Stimulated activated naive CD8-positive, alpha-beta T cell treated with anti-CD3 and anti-CD28 coated beads, Interleukin-15, amount 100 ng/mL, for 72 hours (primary cell): ENCODE measurements at regions not wholly inside any gene's neighbourhood (a gene's known extent, or its start where the extent isn't known, plus 50 kb on each side); places are given as distances from the start of the nearest gene placed in this dataset.
"Not testable (repeated sequence)": the region's sequence is repeated elsewhere in the genome, so short reads cannot be mapped to it uniquely, and the experiment has no call there.

Source experiments
- ATAC-seq: fragments of 150-1000 bp; cut with Tn5 transposase; 2 replicates; pipeline ENCODE4 v1.10.0; 2021; ENCODE audit warnings: mild to moderate bottlenecking, moderate library complexity
- DNase-seq, 2 donors: peaks; one replicate each; pipeline ENCODE4 v3.0.0; 2021 to 2022
- H3K27ac Mint-ChIP-seq, 2 donors: one replicate each; pipeline ENCODE4 v1.8.0; 2022; ENCODE audit warnings: mild to moderate bottlenecking in 2 of 2, mixed read lengths in 2 of 2, moderate library complexity in 2 of 2
- H3K27me3 Mint-ChIP-seq: one replicate; pipeline ENCODE4 v1.8.0; 2022; ENCODE audit warnings: mixed read lengths
- H3K4me1 Mint-ChIP-seq: one replicate; pipeline ENCODE4 v1.8.0; 2022; ENCODE audit warnings: mild to moderate bottlenecking, mixed read lengths
- H3K4me3 Mint-ChIP-seq, 2 donors: one replicate each; pipeline ENCODE4 v1.8.0; 2022; ENCODE audit warnings: mild to moderate bottlenecking in 2 of 2, mixed read lengths in 2 of 2, moderate library complexity in 1 of 2
- H3K9me3 Mint-ChIP-seq, 2 donors: one replicate each; pipeline ENCODE4 v1.8.0; 2022; ENCODE audit warnings: mixed read lengths in 2 of 2

DNA sequence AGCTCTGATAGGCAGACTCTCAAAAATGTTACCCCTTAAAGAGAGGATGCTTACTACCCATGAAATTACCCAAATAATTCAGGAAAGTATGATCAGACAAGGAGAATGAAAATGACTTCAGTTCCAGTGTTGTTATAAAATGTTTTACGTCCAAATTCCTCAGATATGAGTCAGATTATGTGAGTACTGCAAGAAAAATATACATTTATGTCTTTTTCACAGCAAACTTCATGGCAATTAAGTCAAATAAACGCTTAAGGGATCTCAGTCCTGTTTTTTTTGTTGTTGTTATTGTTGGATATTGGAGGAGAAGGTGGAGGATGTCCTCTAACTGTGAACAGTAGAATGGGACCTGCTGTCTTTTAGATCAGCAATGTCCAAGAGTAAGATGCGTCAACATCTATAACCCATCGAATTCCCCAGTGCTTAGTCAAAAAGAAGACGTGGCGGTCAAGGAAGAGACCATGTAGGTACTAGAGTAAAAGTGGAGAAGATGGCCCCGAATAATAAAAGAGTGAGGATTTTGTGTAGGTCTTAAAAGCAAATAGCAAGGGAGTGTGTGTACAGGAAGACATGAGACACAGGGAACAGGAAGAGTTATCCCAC lies 215.4 kb upstream of the IRS2 start:
- Mint-ChIP-seq H3K4me3 (no peak overlapping the region), H3K27me3 (peaks cover 20% of the 10 kb centered on the region), H3K4me1 (no peaks in the 10 kb centered on the region), H3K27ac (no peak overlapping the region), H3K9me3 (no peaks in the 10 kb centered on the region)
- no peak for ATAC-seq
- DNase-seq = no peak

DNA sequence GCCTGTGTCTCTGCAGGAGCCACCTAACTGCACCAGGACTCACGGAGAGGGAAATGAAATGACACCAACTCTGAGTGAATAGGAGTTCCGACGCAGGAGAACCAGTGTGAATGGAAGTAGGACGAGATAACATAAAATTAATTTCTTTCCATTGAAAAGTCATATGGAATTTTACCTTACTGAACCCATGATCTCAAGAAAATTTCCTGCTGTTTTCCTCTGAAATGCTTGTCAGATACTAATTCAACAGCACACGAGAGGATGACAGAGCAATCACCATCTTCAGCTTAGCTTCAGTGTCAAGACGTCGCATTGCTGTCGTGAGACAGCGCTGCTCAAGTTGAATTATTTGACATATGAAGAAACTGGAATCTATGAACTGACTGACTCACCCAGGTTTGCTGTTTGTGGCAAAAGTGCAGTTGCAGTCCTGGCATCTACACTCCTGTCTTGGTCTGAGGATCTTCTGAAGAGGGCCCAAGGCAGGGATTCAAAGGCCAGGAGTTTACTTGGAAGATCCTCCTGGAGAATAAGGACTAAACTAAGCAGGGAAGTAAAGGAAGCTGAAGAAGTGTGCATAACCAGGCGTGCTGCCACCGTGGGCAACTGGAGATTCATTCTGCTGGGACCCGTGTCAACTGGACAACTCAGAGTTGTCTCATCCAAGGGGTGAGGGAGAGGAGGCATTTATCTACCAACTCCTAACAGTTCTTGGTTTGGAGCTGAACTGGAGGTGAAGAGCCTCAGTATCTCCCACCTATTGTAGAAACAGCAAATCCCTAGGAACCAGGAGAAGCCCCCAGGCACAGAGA lies 214.4 kb upstream of the IRS2 start:
- H3K9me3 Mint-ChIP-seq = no peaks in the 10 kb centered on the region
- ATAC-seq = no peak
- no peak overlapping the region for H3K27ac Mint-ChIP-seq
- no peak overlapping the region for H3K4me3 Mint-ChIP-seq
- DNase-seq = no peak
- H3K4me1 Mint-ChIP-seq = no peaks in the 10 kb centered on the region
- H3K27me3 Mint-ChIP-seq = peaks cover 20% of the 10 kb centered on the region

DNA sequence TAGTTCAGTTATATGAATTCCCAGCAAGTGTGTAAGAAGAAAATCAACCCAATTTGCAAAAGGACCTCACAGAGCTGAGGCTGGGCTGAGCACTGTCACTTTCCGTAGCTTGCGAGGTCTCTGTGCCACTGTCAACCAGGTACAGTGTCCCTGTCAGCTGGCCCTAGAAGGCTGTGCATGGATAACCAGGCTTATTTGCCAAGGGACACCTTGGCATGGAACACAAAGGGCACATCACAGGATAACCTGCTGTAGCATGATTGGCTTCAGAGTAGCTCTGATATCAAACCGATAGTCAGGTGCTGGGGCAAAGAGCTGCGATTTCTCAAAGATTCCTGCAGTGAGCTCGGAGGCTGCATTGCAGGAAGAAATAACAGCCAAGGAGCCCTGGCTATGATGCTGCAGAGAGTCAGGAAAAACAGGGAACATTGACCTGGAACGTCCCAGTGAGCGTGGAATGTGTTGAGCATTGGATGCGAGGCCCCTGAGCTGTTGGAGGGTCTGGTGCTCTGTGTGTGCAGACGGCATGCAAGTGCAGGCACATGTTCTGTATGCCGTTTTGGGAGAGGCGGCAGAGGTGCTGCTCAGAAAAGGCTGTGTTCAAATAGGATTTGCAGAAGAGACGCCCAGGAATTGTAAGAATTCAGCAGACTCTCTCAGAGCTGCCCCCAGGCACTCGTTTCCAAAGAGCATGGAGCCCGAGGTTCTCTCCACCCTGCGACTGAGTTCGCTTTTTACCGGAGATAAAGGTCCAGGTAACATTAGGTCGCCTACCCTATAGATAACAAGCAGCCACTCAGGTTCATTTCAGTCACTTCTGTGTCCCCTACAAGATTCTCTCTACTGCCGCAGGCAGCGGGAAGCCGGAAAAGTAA lies 213.5 kb upstream of the IRS2 start:
- Mint-ChIP-seq H3K27ac (no peak overlapping the region), H3K9me3 (no peaks in the 10 kb centered on the region), H3K4me1 (no peaks in the 10 kb centered on the region), H3K4me3 (no peak overlapping the region), H3K27me3 (peaks cover 20% of the 10 kb centered on the region)
- ATAC-seq = no peak
- no peak for DNase-seq

DNA sequence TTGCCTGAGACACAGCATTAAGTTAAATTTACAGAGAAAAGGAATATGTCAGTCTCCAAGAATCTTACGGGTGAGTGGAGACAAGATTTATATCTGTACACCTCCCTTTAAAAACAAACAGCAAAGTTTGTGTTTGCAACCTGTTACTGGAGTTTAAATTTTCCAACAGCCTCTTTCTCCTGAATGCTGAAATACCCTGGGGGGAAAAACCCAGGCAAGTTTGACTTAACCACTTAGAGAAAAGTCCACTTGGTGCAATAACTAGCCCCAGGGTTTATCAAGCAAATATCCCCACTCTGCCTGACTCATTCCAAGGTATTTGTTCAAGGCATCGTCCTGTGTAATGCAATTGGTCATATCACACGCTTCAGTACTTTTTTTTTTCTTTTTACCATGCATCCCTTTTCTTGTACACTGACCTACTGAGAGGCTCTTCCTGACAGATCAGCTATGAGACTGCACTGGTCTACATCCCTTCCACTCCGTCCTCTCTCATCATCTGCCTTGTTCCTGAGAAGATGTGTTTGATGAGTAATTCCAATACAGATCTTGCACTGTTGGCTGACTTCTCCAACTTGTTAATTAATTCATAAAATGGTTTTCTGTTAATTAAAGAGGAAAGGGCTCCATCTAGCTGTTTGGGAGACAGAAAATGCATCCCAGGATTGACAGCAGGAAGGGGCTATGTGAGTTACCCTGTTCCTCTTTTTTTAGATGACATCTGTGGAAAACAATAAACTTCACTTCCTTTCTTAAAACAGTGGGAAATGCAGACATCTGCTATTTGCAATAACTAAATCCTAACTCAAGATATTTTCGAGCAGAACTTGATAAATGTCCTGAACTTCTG lies 212.5 kb upstream of the IRS2 start:
- no peak overlapping the region for H3K4me3 Mint-ChIP-seq
- H3K9me3 Mint-ChIP-seq = no peaks in the 10 kb centered on the region
- ATAC-seq (no peak), DNase-seq (no peak)
- H3K4me1 Mint-ChIP-seq = no peaks in the 10 kb centered on the region
- H3K27me3 Mint-ChIP-seq = peaks cover 20% of the 10 kb centered on the region
- no peak overlapping the region for H3K27ac Mint-ChIP-seq

DNA sequence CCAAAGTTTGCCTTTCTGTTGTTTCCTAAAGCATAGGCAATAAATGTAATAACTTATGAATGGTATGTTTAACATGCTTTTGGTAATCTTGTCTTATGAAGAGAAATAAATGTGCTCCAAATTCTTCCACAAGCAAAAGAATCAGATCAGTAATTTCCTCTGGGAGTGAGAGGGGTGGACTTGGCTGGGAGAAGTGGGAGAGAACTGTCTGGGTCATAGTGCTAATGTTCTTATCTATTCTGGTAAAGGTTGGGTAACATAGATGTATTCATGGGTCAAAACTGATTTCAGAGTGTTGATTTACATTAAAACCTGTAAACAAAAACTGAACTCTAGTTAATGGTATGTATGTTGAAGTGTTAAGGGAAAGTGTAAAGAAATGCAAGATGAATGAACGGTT lies 211.7 kb upstream of the IRS2 start:
- ATAC-seq (no peak), DNase-seq (no peak)
- Mint-ChIP-seq H3K9me3 (no peaks in the 10 kb centered on the region), H3K27ac (no peak overlapping the region), H3K27me3 (peaks cover 20% of the 10 kb centered on the region), H3K4me3 (no peak overlapping the region), H3K4me1 (no peaks in the 10 kb centered on the region)

DNA sequence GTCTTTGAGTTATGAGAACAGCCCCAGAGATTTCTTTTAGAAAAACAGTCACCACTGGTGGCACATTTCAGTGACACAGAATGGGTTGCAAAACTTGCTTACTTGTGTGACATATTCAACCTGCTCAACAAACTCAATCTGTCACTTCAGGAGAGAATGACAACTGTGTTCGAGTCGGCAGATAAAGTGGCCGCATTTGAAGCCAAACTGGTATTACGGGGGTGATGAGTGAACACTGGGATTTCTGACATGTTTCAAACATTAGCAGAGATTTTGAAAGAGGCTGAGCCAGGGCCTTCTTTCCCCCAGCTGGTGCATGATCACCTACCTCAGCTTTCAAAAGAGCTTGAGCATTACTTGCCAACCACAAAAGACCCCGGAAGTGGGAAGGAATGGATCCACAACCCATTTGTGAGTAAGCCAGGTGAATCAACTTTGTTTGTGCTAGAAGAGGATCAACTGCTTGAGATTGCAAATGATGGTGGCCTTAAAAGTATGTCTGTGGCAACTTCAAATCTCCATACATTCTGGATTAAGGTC lies 210.7 kb upstream of the IRS2 start:
- H3K4me1 Mint-ChIP-seq, H3K9me3 Mint-ChIP-seq, ATAC-seq, H3K4me3 Mint-ChIP-seq, DNase-seq, H3K27ac Mint-ChIP-seq: not testable (repeated sequence)
- peaks cover 17% of the 10 kb centered on the region for H3K27me3 Mint-ChIP-seq

DNA sequence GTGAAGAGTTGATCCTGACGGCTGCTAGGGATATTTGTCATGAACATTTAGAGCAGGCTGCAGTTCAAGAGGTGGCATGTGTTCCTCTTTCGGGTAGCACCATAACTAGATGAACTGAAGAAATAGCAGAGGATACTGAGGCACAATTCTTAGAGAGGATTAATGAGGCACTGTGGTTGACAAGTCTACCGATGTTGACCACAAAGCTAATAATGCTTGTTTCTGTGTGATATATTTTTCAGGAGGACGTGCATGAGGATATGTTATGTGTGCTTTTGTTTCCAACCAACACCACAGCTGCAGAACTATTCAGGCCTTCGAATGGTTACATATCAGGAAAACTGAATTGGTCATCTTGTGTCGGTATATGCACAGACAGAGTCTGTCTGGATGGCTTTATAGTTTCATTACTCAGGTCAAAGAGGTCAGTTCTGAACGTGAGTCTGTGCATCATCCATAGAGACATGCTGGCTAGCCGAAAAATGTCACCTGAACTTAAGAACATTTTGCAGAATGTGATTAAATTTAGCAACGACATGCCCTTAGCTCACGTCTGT lies 210.1 kb upstream of the IRS2 start:
- no peak for DNase-seq
- Mint-ChIP-seq H3K4me1 (no peaks in the 10 kb centered on the region), H3K27me3 (peaks cover 11% of the 10 kb centered on the region), H3K9me3 (no peaks in the 10 kb centered on the region), H3K27ac (no peak overlapping the region), H3K4me3 (no peak overlapping the region)
- ATAC-seq = no peak

DNA sequence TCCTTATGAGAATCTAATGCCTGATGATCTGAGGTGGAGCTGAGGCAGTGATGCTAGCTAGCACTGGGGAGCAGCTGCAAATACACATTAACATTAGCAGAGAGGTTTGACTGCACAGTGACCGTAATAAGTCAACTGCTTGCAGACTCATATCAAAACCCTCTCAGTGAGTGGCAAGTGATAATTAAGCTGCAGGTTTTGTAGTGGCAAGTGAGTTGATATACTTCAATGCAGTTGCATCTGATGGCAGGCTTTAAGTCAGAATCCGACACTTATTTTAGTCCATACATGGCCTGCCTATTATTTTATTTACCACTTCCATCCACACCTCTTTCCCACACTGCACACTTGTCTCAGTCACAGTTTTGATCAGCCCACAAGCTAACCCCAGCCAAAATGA lies 209.2 kb upstream of the IRS2 start:
- Mint-ChIP-seq H3K27me3 (peaks cover 11% of the 10 kb centered on the region), H3K4me1 (no peaks in the 10 kb centered on the region)
- no peak for ATAC-seq

DNA sequence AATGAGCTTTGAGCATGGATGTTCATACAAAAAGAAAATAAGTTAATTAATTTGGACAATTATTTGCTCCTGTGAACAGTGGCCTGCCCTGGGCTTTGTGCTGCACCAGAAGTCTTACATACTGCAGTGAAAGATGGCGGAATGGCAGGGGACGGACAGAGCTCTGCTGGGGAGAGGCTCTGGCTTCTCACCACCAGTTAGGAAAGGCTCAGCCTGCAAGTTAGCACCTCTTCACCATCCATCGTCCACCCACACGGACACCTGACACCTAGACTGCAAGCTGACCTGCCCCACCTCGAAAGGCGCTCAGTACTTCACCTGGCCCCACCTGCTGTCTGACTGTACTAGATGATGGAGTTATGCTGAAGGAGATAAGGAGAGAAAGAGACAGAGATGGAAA lies 203.9 kb upstream of the IRS2 start:
- Mint-ChIP-seq H3K9me3 (no peaks in the 10 kb centered on the region), H3K4me1 (no peaks in the 10 kb centered on the region)

More for the DNA sequence above, 209.2 kb upstream of the IRS2 start:
- DNase-seq = no peak
- Mint-ChIP-seq H3K9me3 (no peaks in the 10 kb centered on the region), H3K27ac (no peak overlapping the region), H3K4me3 (no peak overlapping the region)

DNA sequence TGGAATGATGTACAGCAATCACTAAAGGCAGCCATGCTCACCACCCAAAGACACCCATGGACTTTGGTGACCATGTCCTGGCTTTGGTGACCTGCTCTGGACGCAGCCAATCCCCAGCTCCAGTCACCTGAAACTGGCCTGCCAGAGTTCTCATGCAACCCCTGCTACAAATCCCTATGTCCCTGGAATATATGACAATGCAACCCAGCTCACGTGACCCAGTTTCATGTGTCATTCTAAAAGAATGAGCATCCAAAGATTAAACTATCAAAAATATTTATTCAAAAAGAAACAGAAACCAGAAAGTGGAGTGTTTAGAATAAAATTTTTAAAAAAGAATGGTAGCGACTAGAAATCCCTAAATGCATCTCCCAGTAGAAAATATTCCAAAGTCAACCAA lies 203.3 kb upstream of the IRS2 start:
- ATAC-seq (no peak), DNase-seq (no peak)
- Mint-ChIP-seq H3K4me3 (no peak overlapping the region), H3K27ac (no peak overlapping the region), H3K27me3 (no peaks in the 10 kb centered on the region), H3K9me3 (no peaks in the 10 kb centered on the region), H3K4me1 (no peaks in the 10 kb centered on the region)

More for the DNA sequence above, 203.9 kb upstream of the IRS2 start:
- Mint-ChIP-seq H3K4me3 (no peak overlapping the region), H3K27me3 (no peaks in the 10 kb centered on the region), H3K27ac (no peak overlapping the region)
- DNase-seq = no peak
- no peak for ATAC-seq

DNA sequence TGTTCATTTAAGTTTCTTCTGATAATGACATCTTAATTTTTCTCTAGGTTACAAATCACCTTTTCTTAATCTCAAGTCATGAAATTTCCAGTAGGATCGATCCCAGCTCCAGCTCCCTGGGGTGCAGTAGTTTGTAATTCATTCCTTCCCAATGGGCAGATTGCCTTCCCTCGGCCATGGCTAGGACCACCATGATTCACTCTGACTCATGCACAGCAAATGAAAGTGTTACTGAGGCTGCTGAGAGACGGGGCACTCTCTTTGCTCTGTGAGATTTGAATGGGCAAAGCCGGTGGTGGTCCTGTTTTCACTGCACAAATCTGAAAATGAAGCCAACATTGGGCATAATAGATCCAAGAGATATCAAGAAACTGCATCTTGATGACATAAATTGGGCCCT lies 202.8 kb upstream of the IRS2 start:
- H3K27me3 Mint-ChIP-seq = no peaks in the 10 kb centered on the region
- no peak for ATAC-seq
- H3K4me1 Mint-ChIP-seq = no peaks in the 10 kb centered on the region
- no peak for DNase-seq
- H3K4me3 Mint-ChIP-seq = no peak overlapping the region
- H3K9me3 Mint-ChIP-seq = no peaks in the 10 kb centered on the region
- no peak overlapping the region for H3K27ac Mint-ChIP-seq

DNA sequence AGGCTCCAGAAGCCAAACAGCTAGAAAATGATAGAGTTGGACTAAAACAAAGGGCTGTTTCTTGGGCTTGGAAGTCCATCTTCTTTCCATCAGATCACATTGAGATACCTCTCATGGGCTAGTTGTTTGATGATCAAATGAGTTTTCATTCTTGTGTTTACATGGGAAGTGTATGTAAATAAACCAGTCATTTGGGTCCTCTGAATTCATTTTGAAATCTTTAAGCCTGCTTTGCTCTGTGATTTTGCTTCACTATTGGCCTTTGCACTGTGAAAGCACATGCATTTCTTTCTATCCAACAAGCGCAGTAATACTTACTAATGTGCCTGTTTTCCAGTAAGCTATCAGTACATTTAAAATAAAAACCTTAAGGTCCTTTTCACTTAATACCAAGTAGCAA lies 200.5 kb upstream of the IRS2 start:
- no peak for ATAC-seq
- H3K27me3 Mint-ChIP-seq = no peaks in the 10 kb centered on the region

DNA sequence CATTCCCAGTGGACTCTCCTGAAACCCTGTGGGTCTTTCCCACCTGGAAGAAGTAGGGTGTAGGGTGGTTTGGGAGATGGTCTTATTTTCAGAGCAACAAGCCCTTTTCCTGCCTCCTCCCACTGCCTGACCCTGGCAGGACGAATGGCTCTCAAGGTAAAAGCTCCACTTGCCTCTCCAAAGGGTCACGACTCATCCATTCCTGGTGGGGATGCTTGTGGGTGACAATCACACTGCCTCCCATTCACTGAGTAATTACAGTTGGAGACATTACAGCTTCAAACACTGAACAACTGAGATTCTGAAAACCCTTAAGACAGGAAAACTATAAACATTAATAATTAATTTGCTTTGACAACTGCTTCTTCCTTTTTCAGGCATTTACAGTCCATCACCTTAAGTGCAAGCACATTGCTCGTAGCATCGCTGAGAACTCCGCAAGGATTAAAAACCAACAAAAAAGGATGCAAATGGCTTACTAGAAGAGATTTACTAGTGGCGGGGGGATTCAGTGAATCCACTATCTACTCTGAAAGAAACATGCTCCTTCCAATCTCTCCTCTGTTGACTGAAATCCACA lies 199.6 kb upstream of the IRS2 start:
- Mint-ChIP-seq H3K4me1 (no peaks in the 10 kb centered on the region), H3K27me3 (no peaks in the 10 kb centered on the region), H3K27ac (no peak overlapping the region), H3K9me3 (no peaks in the 10 kb centered on the region), H3K4me3 (no peak overlapping the region)
- DNase-seq (no peak), ATAC-seq (no peak)

More for the DNA sequence above, 200.5 kb upstream of the IRS2 start:
- Mint-ChIP-seq H3K9me3 (no peaks in the 10 kb centered on the region), H3K27ac (no peak overlapping the region), H3K4me3 (no peak overlapping the region), H3K4me1 (no peaks in the 10 kb centered on the region)
- DNase-seq = no peak

DNA sequence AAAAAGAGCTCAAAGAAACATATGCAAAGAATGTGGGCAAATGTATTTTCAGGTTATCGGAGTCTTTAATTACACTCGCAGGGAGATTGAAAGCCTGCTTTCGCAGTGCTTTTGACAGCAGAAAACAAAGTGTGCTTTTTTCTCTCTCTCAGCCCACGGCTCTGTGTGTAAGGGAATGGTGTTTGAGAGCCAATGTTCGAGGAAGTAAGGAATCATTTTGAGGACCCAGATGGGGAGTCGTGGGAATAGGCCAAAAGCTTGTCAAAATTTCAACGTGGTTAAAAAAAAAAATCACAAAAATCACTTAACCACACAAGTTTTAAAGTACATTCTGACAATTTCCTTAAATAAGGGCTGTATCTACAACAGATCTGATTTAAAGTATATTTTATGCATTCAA lies 197.1 kb upstream of the IRS2 start:
- DNase-seq (no peak), ATAC-seq (no peak)
- Mint-ChIP-seq H3K4me1 (no peaks in the 10 kb centered on the region), H3K27ac (no peak overlapping the region), H3K4me3 (no peak overlapping the region), H3K9me3 (no peaks in the 10 kb centered on the region), H3K27me3 (no peaks in the 10 kb centered on the region)
